ENCODE measurements at regions not wholly inside any gene's neighbourhood (a gene's known extent, or its start where the extent isn't known, plus 50 kb on each side); places are given as distances from the start of the nearest gene placed in this dataset.
A peak's percentile ranks its signal among the peaks of the same experiment; 100 is the strongest.

DNA sequence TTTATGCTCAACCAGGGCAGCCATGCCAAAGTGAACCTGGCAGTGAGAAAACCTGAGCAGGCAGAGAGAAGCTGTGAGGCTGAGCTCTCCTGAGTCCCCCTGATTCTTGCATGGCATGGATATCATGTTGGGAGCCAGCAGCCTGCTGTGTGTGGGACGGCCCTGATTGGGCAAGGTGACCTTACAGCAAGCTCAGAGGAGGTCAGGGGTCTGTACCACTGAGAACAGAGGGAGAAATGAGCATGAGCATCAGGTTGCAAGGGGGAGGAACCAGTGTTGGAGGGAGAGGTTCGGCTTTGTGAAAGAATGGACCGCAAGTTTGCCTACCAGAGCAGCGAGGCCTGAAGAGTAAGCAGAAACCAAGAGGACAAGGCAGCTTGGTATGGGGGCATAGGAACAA, 59.1 kb upstream of the PTGR2 start:
- Histone ChIP-seq H3K27ac (ENCODE audit: low read depth in 1 of 2, low read length in 1 of 2) (peak overlapping the region in 1 of 2 donors; percentile 65), H3K4me3 (no peak overlapping the region), H3K27me3 (ENCODE audit: control insufficient read depth in 3 of 3, insufficient read depth in 3 of 3, low read length in 2 of 3) (no peaks in the 10 kb centered on the region), H3K9me3 (ENCODE audit: control insufficient read depth in 4 of 4, insufficient read depth in 3 of 4, low read length in 3 of 4) (no peaks in the 10 kb centered on the region), H3K36me3 (ENCODE audit: control insufficient read depth in 4 of 4, insufficient read depth in 4 of 4, low read length in 4 of 4) (no peaks in the 10 kb centered on the region), H3K4me1 (ENCODE audit: control insufficient read depth in 5 of 5, insufficient read depth in 5 of 5, low read length in 5 of 5) (peaks cover 3 to 49% (median 8%) of the 10 kb centered on the region in 5 donors), H3K9ac (ENCODE audit: insufficient read depth in 1 of 2, low read length in 2 of 2) (no peak overlapping the region)
- DNase-seq (no peak), ATAC-seq (ENCODE audit: insufficient read depth, low FRiP score) (no peak)
- TF ChIP-seq, protein P1, sequence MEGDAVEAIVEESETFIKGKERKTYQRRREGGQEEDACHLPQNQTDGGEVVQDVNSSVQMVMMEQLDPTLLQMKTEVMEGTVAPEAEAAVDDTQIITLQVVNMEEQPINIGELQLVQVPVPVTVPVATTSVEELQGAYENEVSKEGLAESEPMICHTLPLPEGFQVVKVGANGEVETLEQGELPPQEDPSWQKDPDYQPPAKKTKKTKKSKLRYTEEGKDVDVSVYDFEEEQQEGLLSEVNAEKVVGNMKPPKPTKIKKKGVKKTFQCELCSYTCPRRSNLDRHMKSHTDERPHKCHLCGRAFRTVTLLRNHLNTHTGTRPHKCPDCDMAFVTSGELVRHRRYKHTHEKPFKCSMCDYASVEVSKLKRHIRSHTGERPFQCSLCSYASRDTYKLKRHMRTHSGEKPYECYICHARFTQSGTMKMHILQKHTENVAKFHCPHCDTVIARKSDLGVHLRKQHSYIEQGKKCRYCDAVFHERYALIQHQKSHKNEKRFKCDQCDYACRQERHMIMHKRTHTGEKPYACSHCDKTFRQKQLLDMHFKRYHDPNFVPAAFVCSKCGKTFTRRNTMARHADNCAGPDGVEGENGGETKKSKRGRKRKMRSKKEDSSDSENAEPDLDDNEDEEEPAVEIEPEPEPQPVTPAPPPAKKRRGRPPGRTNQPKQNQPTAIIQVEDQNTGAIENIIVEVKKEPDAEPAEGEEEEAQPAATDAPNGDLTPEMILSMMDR (IDR thresholded peaks at IDR 0.05; ENCODE audit: control extremely low read depth, extremely low read depth), result no peak
- WGBS, 2 donors, result 95 to 97% methylated on average over 4 of the region's 4 CpGs

DNA sequence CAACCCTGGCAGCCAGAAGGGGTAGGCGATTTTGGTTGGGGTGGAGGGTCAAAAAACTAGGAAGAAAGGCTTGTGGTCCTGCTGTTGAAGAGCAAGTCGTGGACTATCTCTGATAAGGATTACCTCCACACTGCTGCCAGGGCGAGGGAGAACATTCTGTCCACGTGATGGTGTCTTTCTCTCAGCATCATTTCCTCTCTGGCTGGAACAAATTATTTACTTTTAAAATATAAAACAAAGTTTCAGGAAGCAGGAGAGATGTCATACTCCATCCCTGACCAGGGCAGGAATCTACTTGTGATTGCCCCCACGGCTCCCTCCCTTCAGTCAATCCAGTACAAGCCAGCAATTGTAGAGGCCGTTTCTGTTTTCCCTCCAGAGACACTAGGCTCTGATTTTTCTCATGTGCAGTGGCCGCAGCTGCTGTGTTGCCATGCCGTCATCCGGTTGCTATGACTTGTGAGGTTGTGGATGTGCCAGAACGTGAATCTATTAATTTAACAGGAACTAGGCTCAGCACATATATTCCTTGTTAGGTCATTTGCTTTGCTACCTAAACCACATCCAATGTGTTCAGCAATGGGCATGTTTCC, 61.5 kb upstream of the PTGR2 start:
- H3K4me1 ChIP-seq (ENCODE audit: control insufficient read depth in 5 of 5, insufficient read depth in 5 of 5, low read length in 5 of 5), result peaks cover 4 to 51% (median 10%) of the 10 kb centered on the region in 5 donors
- ATAC-seq (ENCODE audit: insufficient read depth, low FRiP score) (no peak), DNase-seq (peak; percentile 86 to 92 (median 91))
- peak overlapping the region; percentile 50 to 99 for H3K27ac ChIP-seq (ENCODE audit: low read depth in 1 of 2, low read length in 1 of 2)
- TF ChIP-seq, protein P1 (IDR thresholded peaks at IDR 0.05; ENCODE audit: control extremely low read depth, extremely low read depth), result no peak
- no peaks in the 10 kb centered on the region for H3K27me3 ChIP-seq (ENCODE audit: control insufficient read depth in 3 of 3, insufficient read depth in 3 of 3, low read length in 2 of 3)
- WGBS, 2 donors, result 55 to 63% methylated on average over 10 of the region's 10 CpGs
- no peaks in the 10 kb centered on the region for H3K36me3 ChIP-seq (ENCODE audit: control insufficient read depth in 4 of 4, insufficient read depth in 4 of 4, low read length in 4 of 4)
- peaks cover 0 to 1% (median 0%) of the 10 kb centered on the region in 4 donors for H3K9me3 ChIP-seq (ENCODE audit: control insufficient read depth in 4 of 4, insufficient read depth in 3 of 4, low read length in 3 of 4)
- peak overlapping the region in 1 of 2 donors; percentile 37 for H3K9ac ChIP-seq (ENCODE audit: insufficient read depth in 1 of 2, low read length in 2 of 2)
- H3K4me3 ChIP-seq, result peak overlapping the region; percentile 25

DNA sequence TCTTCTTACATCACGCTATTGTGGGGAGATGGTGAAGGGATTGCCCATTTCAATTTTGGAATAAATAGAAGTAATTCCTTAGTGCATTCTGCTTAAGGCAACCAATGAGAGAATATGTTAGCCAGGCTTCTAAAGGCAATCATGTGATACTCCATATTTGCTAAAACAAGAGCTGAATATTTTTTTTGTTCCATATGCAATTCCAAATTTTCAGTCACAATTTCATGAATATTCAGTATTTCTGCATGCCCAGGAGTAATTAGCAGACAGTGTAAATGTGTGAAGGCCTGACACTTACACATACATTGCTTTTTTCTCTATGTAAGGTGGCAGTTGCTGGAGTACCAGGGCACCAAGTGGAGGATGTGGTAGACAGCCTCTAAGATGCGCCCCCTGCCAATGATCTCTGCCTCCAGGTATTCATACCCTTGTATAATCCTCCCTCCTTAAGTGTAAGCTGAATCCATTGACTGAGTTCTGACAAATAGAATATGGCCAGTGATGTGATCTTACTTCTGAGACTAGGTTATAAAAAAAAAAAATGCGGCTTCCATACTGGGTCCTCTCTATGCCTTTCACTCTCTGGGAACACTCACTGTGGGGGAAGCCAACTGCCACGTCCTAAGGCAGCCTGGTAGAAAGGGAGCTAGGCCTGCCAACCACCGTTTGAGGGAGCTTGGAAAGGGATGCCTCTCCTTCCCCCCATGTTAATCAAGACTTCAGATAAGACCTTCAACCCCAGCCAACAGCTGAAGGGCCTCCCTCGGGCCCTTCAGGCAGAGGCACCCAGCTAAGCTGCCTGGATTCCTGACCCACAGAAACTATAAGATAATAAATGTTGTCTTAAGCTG, 62.7 kb upstream of the PTGR2 start:
- H3K9ac ChIP-seq (ENCODE audit: insufficient read depth in 1 of 2, low read length in 2 of 2), result no peak overlapping the region
- no peaks in the 10 kb centered on the region for H3K36me3 ChIP-seq (ENCODE audit: control insufficient read depth in 4 of 4, insufficient read depth in 4 of 4, low read length in 4 of 4)
- DNase-seq (no peak), ATAC-seq (ENCODE audit: insufficient read depth, low FRiP score) (no peak)
- peaks cover 0 to 1% (median 0%) of the 10 kb centered on the region in 4 donors for H3K9me3 ChIP-seq (ENCODE audit: control insufficient read depth in 4 of 4, insufficient read depth in 3 of 4, low read length in 3 of 4)
- TF ChIP-seq, protein P1 (IDR thresholded peaks at IDR 0.05; ENCODE audit: control extremely low read depth, extremely low read depth), result no peak
- peak overlapping the region; percentile 14 for H3K4me3 ChIP-seq
- no peaks in the 10 kb centered on the region for H3K27me3 ChIP-seq (ENCODE audit: control insufficient read depth in 3 of 3, insufficient read depth in 3 of 3, low read length in 2 of 3)
- H3K27ac ChIP-seq (ENCODE audit: low read depth in 1 of 2, low read length in 1 of 2), result peak overlapping the region; percentile 35 to 99
- peaks cover 15 to 52% (median 18%) of the 10 kb centered on the region in 5 donors for H3K4me1 ChIP-seq (ENCODE audit: control insufficient read depth in 5 of 5, insufficient read depth in 5 of 5, low read length in 5 of 5)
- WGBS, 2 donors, result 71 to 72% methylated on average over 6 of the region's 6 CpGs
